IMR-90 (cell line): ENCODE measurements at regions not wholly inside any gene's neighbourhood (a gene's known extent, or its start where the extent isn't known, plus 50 kb on each side); places are given as distances from the start of the nearest gene placed in this dataset.

Experiments used
- ATAC-seq: fragments of 200-7000 bp; cut with Tn5 transposase; 2 replicates; pipeline ENCODE4 v1.9.1; 2020; ENCODE audit warnings: low read depth, mild to moderate bottlenecking, moderate library complexity
- BruUV-seq: library from RNA; stranded (reverse); fragments of 400-500 nt; replicated peaks from 2 replicates; lab custom pipeline; 2021; lab: Mats Ljungman, UMichigan
- CTCF ChIA-PET: fragments of 300-600 bp; formaldehyde crosslinking; extraction: SDS; loops from one replicate; lab custom pipeline; 2021; ENCODE audit warnings: antibody characterized with exemption; lab: Yijun Ruan, JAX
- POLR2A ChIA-PET: fragments of 300-600 bp; sonication (Branson Sonifier 250); formaldehyde crosslinking; loops from one replicate; lab custom pipeline; 2022; ENCODE audit warnings: antibody characterized with exemption; ENCODE audit not compliant: unreplicated experiment; lab: Charles Lee
- DNase-seq: peaks from one replicate; pipeline ENCODE4 v3.0.0; 2013
- H2AFZ ChIP-seq: replicated peaks from 2 replicates; pipeline ENCODE3; 2013; ENCODE audit warnings: low read length, mild to moderate bottlenecking; ENCODE audit not compliant: poor library complexity
- H2AK5ac ChIP-seq: 2 replicates; pipeline ENCODE4 v1.6.1; 2013; ENCODE audit warnings: low read depth, low read length, inconsistent platforms
- H2AK9ac ChIP-seq: replicated peaks from 2 replicates; pipeline ENCODE3; 2013; ENCODE audit warnings: mild to moderate bottlenecking, low read depth, low read length, moderate library complexity; ENCODE audit not compliant: poor library complexity
- H2BK120ac ChIP-seq: 2 replicates; pipeline ENCODE4 v1.6.1; 2013; ENCODE audit warnings: low read depth, low read length, inconsistent platforms
- H2BK15ac ChIP-seq: 3 replicates; pipeline ENCODE4 v1.6.1; 2013; ENCODE audit warnings: low read depth, low read length, inconsistent platforms
- H2BK20ac ChIP-seq: 2 replicates; pipeline ENCODE4 v1.6.1; 2013; ENCODE audit warnings: low read depth, mild to moderate bottlenecking, inconsistent platforms, low read length, moderate library complexity
- H2BK5ac ChIP-seq: 2 replicates; pipeline ENCODE4 v1.6.1; 2013; ENCODE audit warnings: mild to moderate bottlenecking, low read depth, low read length, inconsistent platforms; ENCODE audit not compliant: poor library complexity, severe bottlenecking
- H3K14ac ChIP-seq: replicated peaks from 2 replicates; pipeline ENCODE4 v1.6.1; 2013; ENCODE audit warnings: low read depth, low read length, inconsistent platforms
- H3K18ac ChIP-seq: 2 replicates; pipeline ENCODE4 v1.6.1; 2013; ENCODE audit warnings: low read depth, low read length, control low read depth
- H3K23ac ChIP-seq: 2 replicates; pipeline ENCODE4 v1.6.1; 2013; ENCODE audit warnings: low read depth, low read length, inconsistent platforms
- H3K27ac ChIP-seq: 2 replicates; pipeline ENCODE4 v1.5.1; 2013; ENCODE audit warnings: mild to moderate bottlenecking, control low read depth, low read length; ENCODE audit not compliant: insufficient read depth
- H3K27me3 ChIP-seq: 2 replicates; pipeline ENCODE4 v1.6.1; 2013; ENCODE audit warnings: low read length; ENCODE audit not compliant: control insufficient read depth, insufficient read depth
- H3K36me3 ChIP-seq: 2 replicates; pipeline ENCODE4 v1.6.1; 2013; ENCODE audit warnings: low read length, mixed read lengths; ENCODE audit not compliant: control insufficient read depth, insufficient read depth
- H3K4ac ChIP-seq: 2 replicates; pipeline ENCODE4 v1.6.1; 2013; ENCODE audit warnings: low read depth, low read length, inconsistent platforms
- H3K4me1 ChIP-seq: 2 replicates; pipeline ENCODE4 v1.6.1; 2013; ENCODE audit warnings: low read length, mixed read lengths; ENCODE audit not compliant: control insufficient read depth, insufficient read depth
- H3K4me2 ChIP-seq: 2 replicates; pipeline ENCODE4 v1.6.1; 2013; ENCODE audit warnings: low read depth, mild to moderate bottlenecking, control low read depth, low read length, moderate library complexity
- H3K4me3 ChIP-seq: 2 replicates; pipeline ENCODE4 v1.5.1; 2013; ENCODE audit warnings: low read depth, mild to moderate bottlenecking, control low read depth, low read length, moderate library complexity; ENCODE audit not compliant: insufficient read depth
- H3K56ac ChIP-seq: 2 replicates; pipeline ENCODE4 v1.6.1; 2013; ENCODE audit warnings: low read length, inconsistent platforms; ENCODE audit not compliant: insufficient read depth; ENCODE audit errors: extremely low read depth
- H3K79me1 ChIP-seq, 2 experiments: 2 replicates each; pipeline ENCODE4 v1.6.1; 2013; ENCODE audit warnings: low read length in 2 of 2, inconsistent platforms in 1 of 2, low read depth in 1 of 2
- H3K9ac ChIP-seq: 2 replicates; pipeline ENCODE4 v1.6.1; 2013; ENCODE audit warnings: low read depth, low read length, control low read depth
- H3K9me1 ChIP-seq: 2 replicates; pipeline ENCODE4 v1.6.1; 2013; ENCODE audit warnings: low read length, inconsistent platforms; ENCODE audit not compliant: insufficient read depth
- H3K9me3 ChIP-seq: 2 replicates; pipeline ENCODE4 v1.6.1; 2013; ENCODE audit warnings: low read length; ENCODE audit not compliant: control insufficient read depth, insufficient read depth
- H4K20me1 ChIP-seq: 2 replicates; pipeline ENCODE4 v1.6.1; 2013; ENCODE audit warnings: low read length, inconsistent platforms; ENCODE audit not compliant: insufficient read depth
- H4K5ac ChIP-seq: 2 replicates; pipeline ENCODE4 v1.6.1; 2013; ENCODE audit warnings: mild to moderate bottlenecking, low read depth, low read length, control low read depth
- H4K8ac ChIP-seq, 2 experiments: 2 replicates each; pipeline ENCODE4 v1.6.1; 2013; ENCODE audit warnings: low read depth in 2 of 2, low read length in 2 of 2, control low read depth in 1 of 2, inconsistent platforms in 1 of 2
- H4K91ac ChIP-seq: 2 replicates; pipeline ENCODE4 v1.6.1; 2013; ENCODE audit warnings: low read depth, low read length, inconsistent platforms; ENCODE audit not compliant: insufficient read depth
- BHLHE40 ChIP-seq: fragments of 150-350 bp; IDR thresholded peaks from 2 replicates; pipeline ENCODE4 v1.6.1; 2016; ENCODE audit warnings: mild to moderate bottlenecking, low read depth, low read length
- CEBPB ChIP-seq: IDR thresholded peaks from 2 replicates; pipeline ENCODE4 v1.6.1; 2012; ENCODE audit warnings: low read depth, low read length, improper control_type of control experiment
- CHD1 ChIP-seq: IDR thresholded peaks from 2 replicates; pipeline ENCODE4 v1.6.1; 2012; ENCODE audit warnings: low read depth, low read length, improper control_type of control experiment
- CTCF ChIP-seq: conservative IDR thresholded peaks from 2 replicates; pipeline ENCODE4 v1.5.1; 2012; ENCODE audit warnings: mild to moderate bottlenecking, low read depth, low read length, improper control_type of control experiment
- ELK1 ChIP-seq: fragments of 150-350 bp; IDR thresholded peaks from 2 replicates; pipeline ENCODE4 v1.6.1; 2016; ENCODE audit warnings: low read depth, mild to moderate bottlenecking, low read length, moderate library complexity, borderline replicate concordance
- FOS ChIP-seq: fragments of 150-350 bp; IDR thresholded peaks from 2 replicates; pipeline ENCODE4 v1.6.1; 2016; ENCODE audit warnings: low read depth, low read length
- MAFK ChIP-seq: IDR thresholded peaks from 2 replicates; pipeline ENCODE4 v1.6.1; 2012; ENCODE audit warnings: low read depth, low read length, improper control_type of control experiment
- MAZ ChIP-seq: IDR thresholded peaks from 2 replicates; pipeline ENCODE4 v1.6.1; 2012; ENCODE audit warnings: low read depth, mild to moderate bottlenecking, low read length, improper control_type of control experiment, moderate library complexity, borderline replicate concordance
- MXI1 ChIP-seq: IDR thresholded peaks from 2 replicates; pipeline ENCODE4 v1.6.1; 2012; ENCODE audit warnings: low read depth, mild to moderate bottlenecking, low read length, moderate library complexity, borderline replicate concordance
- NFE2L2 ChIP-seq: fragments of 150-350 bp; IDR thresholded peaks from 2 replicates; pipeline ENCODE4 v1.6.1; 2016; ENCODE audit warnings: low read depth, mild to moderate bottlenecking, low read length
- POLR2A ChIP-seq: IDR thresholded peaks from 2 replicates; pipeline ENCODE4 v1.6.1; 2012; ENCODE audit warnings: mild to moderate bottlenecking, low read depth, low read length
- RAD21 ChIP-seq: IDR thresholded peaks from 2 replicates; pipeline ENCODE4 v1.6.1; 2012; ENCODE audit warnings: low read length, improper control_type of control experiment
- RCOR1 ChIP-seq: IDR thresholded peaks from 2 replicates; pipeline ENCODE4 v1.6.1; 2012; ENCODE audit warnings: mild to moderate bottlenecking, low read length, improper control_type of control experiment; ENCODE audit not compliant: insufficient replicate concordance
- RFX5 ChIP-seq: IDR thresholded peaks from 2 replicates; pipeline ENCODE4 v1.8.0; 2012; ENCODE audit warnings: low read depth, mild to moderate bottlenecking, low read length, moderate library complexity
- SMC3 ChIP-seq: fragments of 150-350 bp; IDR thresholded peaks from 2 replicates; pipeline ENCODE4 v1.6.1; 2016; ENCODE audit warnings: low read depth, mild to moderate bottlenecking, antibody characterized with exemption, low read length, moderate library complexity
- USF2 ChIP-seq: fragments of 150-350 bp; IDR thresholded peaks from 2 replicates; pipeline ENCODE4 v1.6.1; 2017; ENCODE audit warnings: mild to moderate bottlenecking, antibody characterized with exemption, low read length, low read depth
- WGBS, 2 experiments: methylation state at CpG; one replicate each; pipeline versions ENCODE4 v1.1.5 to v1.1.7; 2013; ENCODE audit warnings: missing lambda C conversion rate in 2 of 2; ENCODE audit not compliant: insufficient read length in 1 of 2; ENCODE audit errors: extremely low coverage in 2 of 2; 5-methylcytosine and 5-hydroxymethylcytosine counted together
- dilution Hi-C: fragments of 300-500 bp; cut with HindIII; formaldehyde crosslinking; loops from one replicate; pipeline ENCODE4 v1.14.3; 2018; ENCODE audit warnings: low sequenced_read_pairs; ENCODE audit not compliant: unreplicated experiment
- in situ Hi-C: fragments of 300-500 bp; cut with MboI; formaldehyde crosslinking; loops from 3 replicates; pipeline ENCODE4 v1.14.3; 2019; ENCODE audit warnings: low sequenced_read_pairs, inconsistent platforms, mixed read lengths
- intact Hi-C: fragments of 100-400 bp; cut with micrococcal nuclease; formaldehyde crosslinking; loops from 2 replicates; pipeline ENCODE4 v1.10.0; 2022

GRCh38 chr11:115580416-115580815 lies 76.2 kb upstream of the CADM1 start:
- Histone ChIP-seq H2BK120ac (no peak overlapping the region), H3K27ac (no peak overlapping the region), H3K18ac (no peak overlapping the region), H3K56ac (no peak overlapping the region), H3K9ac (no peak overlapping the region), H3K23ac (no peak overlapping the region), H2AK5ac (no peak overlapping the region), H2BK15ac (no peak overlapping the region), H3K4me2 (no peak overlapping the region), H3K36me3 (no peaks in the 10 kb centered on the region), H2AFZ (no peak overlapping the region), H3K14ac (no peak overlapping the region), H4K20me1 (no peaks in the 10 kb centered on the region), H3K4me1 (peaks cover 1% of the 10 kb centered on the region; the same call in 1 of the 2 replicates), H4K5ac (no peak overlapping the region), H3K9me3 (no peaks in the 10 kb centered on the region), H4K8ac (no peak overlapping the region), H2BK20ac (no peak overlapping the region), H2BK5ac (no peak overlapping the region), H3K9me1 (no peaks in the 10 kb centered on the region), H3K79me1 (no peaks in the 10 kb centered on the region), H3K27me3 (peaks cover 7% of the 10 kb centered on the region; the same call in 1 of the 2 replicates), H4K91ac (no peak overlapping the region), H2AK9ac (no peak overlapping the region), H3K4me3 (no peak overlapping the region), H3K4ac (no peak overlapping the region)
- dilution Hi-C loops, result no loop called here
- WGBS, 2 experiments, result no CpG with 5 or more reads among the region's 4 CpGs
- TF ChIP-seq CTCF (no peak), POLR2A (no peak), MXI1 (no peak), ELK1 (no peak), RFX5 (no peak), MAFK (no peak), USF2 (no peak), RCOR1 (no peak), FOS (no peak), SMC3 (no peak), BHLHE40 (no peak), CHD1 (no peak), CEBPB (no peak), RAD21 (no peak), MAZ (no peak), NFE2L2 (no peak)
- intact Hi-C loops, result no loop called here
- DNase-seq (no peak), ATAC-seq (no peak)
- no TSS peak for BruUV-seq
- in situ Hi-C loops, result no loop called here
- POLR2A ChIA-PET, result no interaction called here
- CTCF ChIA-PET, result no interaction called here
